ENCODE measurements at regions not wholly inside any gene's neighbourhood (a gene's known extent, or its start where the extent isn't known, plus 50 kb on each side); places are given as distances from the start of the nearest gene placed in this dataset.

DNA sequence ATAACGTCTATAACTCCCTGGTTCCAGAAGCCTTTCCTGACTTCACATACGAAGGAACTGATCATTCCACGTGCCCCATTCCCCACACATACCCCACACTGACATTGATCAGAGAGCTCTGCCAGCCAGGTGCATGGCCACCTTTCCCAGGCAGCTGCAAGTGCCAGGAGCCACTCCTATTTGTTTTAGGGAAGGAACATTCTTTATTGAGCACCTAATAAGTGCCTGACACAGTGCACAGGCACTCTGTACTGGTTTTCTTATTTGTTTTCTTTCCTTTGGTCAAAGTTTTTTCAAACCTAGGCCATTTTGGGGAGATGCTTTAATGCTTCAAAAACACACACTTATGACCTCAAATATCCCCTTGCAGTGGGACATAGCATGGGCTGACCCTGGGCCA lies 50.0 kb downstream of the PITPNM2 start:
- DNase-seq = no peak

DNA sequence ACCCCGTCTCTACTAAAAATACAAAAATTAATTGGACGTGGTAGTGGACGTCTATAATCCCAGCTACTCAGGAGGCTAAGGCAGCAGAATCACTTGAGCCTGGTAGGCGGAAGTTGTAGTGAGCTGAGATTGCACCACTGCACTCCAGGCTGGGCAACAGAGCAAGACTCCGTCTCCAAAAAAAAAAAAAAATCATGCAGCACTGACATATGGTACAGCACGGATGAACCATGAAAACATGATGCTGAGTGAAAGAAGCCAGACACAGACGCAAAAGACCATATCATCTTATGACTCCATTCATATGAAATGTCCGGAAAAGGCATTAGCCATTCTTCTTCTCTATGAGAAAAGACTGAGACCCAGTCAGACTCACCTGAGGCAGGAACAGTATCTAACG lies 50.4 kb downstream of the PITPNM2 start:
- no peak for DNase-seq

DNA sequence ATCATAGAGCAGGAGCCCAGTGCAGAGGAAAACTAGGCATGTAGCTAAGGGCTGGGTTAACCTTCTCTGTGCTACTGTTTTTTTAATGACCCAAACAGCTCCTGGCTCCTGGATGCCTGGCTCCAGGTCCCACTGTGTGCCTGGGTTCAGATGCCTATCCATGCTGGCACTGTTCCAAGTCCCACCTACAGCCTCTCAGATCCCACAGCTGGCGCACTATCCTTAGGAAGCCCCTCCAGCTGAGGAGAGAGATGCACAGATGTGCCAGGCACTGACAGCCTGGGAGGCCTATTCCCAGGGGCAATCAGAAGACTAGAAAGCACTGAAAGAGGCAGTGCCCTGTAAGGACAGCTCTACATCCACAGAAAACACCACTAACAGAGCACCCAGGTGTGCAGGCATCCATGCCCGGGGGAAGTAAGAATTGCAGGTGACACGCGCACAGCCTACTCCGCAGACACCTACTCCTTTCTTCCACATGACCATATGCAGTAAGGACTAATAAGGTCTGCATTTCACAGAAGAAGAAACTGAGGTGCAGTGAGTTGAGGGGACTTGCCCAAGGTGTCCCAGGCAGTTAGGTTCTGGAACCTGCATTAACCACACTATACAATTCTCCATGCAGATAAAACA lies 51.2 kb downstream of the PITPNM2 start:
- no peak for DNase-seq

DNA sequence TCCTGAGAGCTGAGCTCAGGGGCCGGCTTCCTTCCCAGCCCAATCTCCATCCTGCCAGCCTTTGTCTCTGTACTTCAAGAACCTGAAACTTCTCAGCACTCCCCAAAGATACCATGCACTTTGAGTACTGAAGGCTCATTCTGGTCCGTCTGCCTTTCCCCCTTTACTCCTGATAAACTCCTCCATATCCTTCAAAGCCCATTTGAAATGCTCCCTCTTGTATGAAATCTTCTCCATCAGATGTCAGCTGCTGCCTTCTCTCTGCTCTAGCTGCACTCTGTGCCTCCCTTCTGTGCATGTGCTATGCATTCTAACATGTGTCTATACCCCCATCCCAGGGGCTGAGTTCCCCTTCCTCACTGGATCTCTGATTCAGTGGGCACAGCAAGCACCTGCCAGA lies 52.1 kb downstream of the PITPNM2 start:
- no peak for DNase-seq

DNA sequence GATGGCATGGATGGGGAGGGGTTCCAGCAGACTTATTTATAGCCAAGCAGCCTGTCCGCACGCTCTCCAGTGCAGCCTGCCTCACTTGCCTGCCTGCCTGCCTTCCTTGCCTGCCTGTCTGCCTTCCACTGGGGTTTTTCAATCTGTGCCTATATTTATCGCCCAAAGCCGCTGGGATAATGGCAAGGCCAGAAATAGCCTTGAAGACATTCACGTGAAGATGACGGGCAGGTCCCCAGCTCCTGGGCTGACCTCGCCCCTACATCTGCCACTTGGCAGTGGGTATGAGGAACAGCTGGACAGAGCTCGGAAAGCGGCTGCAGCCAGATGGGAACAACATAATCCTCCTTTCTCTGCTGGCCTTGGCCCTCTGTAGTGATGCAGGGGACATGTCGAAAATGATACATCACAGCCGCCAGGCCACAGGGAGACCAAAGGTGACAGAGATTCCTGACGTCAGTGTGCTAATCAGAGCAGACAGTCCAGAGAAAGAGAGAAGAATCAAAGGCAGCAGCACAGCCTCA lies 53.3 kb downstream of the PITPNM2 start:
- no peak for DNase-seq

DNA sequence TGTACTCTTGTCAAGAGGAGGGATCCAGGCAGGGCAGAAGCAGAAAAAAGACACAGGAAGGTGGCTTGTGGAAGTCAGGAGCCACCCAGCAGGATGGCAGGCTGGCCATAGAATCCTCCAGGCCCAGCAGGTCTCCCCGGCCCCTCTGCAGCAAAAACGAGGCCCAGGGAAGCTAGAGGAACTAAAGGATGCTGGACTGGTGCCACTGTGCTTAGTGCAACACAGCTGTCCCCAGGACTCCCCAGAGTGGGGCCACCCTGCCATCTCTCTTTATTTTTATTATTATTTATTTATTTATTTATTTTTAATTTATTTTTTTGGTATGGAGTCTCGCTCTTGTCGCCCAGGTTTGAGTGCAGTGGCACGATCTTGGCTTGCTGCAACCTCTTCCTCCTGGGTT lies 54.1 kb downstream of the PITPNM2 start:
- DNase-seq = no peak

DNA sequence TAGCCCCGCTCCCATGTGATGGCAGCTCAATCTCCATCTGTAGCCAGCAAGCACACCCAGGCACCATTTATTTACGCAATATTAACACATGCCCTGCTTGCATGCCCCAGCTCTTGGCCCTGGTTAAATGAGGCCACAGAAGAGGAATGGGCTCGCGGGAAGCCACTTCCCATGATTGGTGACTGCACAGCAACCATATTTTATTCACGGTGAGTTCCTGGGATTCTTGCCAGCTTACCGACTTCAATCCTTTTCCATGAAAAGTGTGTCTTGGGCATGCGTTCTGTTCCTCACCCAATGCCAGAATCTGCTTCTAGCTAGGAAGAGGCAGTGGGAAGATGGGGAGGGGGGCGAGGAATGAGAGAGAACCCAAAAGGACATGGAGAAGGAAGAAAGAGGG lies 54.7 kb downstream of the PITPNM2 start:
- no peak for DNase-seq

DNA sequence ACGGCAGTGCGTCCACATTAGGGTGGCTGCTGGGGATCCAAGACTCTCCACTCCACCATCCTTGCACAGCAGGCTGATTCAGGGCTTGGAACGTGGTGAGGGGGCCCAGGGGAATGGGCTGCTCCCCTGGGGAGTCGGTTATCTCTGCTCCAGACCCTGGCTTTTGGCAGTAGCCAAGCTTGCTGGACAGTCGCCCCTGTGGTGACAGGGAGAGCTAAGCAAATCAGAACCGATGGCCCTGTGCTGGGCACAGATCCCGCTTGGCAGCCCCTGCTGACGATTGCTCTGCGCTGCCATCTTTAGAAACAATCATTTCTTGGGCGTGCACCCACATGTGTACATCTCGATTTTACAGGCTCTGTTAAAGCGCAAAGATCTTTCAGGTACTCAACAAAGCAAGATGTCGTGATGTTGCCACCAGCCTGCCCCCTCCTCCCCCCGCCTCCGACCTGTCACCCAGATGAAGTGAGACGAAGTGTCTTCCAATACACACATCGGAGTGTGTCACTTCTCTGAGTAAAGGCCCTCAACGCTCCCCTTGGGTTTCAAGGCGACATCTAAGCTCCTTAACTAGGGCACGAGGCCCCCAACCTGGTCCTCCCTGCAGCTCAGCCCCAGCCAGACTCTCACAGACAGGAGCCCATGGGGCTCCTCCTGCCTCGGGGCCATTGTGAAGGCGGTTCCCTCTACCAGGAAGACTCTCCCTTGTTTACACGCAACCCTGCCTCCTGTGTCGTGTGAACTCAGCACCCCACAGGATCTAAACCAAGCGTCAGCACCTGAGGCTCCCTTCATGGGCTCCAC lies 55.6 kb downstream of the PITPNM2 start:
- DNase-seq = no peak

DNA sequence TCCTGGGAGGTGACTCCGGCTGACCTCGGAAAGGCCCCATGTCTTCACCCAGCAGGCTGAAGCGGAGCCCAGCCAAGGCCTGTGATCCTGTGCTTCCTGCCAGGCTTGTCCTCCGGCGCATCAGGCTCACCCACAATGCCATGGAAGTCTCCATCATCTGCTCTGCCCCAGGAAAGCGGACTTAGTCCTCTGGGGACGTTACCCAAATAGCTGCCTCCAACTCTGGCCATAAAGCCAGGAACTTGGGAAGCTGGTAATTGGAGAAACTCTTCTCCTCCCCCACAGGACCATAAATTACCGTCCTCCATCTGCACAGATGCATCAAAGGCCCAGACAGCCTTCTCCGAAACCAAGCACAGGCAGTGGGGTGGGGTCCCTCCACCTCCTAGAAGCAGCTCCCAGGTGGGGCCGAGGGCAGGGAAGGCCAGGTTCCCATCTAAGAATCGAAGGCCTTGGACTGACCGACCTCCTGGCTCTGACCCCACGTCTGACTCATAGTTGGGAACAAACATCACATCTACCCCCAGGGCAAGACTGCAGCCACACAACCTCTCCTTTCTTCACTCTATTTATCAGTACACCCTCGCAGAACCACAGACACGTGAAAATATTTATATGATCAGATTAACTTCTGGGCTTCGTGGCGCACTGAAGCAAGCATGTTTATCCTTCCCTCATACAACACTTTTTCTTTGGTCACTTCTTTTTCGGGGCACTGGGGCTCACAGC lies 56.4 kb downstream of the PITPNM2 start:
- no peak for DNase-seq

DNA sequence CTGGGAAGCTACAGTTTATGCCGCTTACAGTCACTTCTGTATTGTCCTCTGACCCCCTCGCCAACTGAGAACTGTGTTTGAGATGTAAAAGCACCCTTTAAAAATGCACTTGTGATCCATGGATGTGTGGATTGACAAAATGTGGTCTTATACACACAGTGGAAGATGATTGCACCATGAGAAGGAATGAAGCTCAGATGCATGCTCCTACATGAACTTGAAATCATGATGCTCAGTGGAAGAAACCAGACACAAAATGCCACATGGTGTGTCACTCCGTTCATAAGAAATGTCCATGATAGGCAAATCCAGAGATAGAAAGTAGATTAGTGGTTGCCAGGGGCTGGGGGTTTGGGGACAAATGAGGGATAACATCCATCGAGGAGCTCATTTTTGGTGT lies 58.0 kb downstream of the PITPNM2 start:
- DNase-seq = no peak

DNA sequence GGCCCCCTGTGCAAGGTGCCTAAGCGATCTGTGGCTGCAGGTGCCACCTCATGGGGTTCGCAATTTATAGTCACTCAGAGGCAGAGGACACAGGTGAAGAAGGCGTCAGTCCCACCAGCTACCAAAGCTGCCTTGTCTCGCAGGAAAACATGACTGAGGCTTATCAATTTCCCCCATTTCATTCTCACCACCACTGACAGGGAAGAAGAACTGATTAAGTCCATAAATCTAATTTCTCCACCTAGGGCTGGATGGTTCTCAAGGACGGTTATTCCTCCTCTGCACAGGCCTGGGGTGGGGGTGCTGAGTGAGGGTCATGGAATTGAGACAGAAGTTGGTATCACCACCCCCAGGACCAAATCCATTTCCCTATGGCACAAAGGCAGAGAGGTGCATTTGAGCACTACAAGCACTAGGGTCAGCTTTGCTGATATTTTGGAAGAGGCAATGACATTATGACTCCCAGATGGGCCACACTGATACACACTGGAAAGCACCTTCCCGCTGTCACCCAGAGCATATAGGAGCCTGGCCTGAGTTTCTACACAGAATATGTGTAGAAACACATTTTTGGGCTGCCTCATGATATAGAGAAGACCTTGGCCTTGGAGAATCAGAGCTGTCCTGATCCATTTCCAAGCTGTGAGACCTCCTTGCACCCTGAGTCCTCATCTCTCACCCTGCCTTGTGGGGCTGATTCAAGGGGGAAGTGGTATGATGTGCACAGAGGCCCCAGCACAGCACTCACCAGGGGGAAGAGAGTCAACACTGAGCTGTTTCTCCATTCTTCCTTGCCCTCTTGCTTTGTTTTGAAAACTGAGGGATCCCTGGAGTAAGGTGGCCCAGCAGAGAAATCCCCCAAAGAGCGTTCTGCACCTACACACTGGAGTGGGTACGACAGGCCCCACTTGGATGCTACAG lies 59.4 kb downstream of the PITPNM2 start:
- peak; percentile 38 for DNase-seq

DNA sequence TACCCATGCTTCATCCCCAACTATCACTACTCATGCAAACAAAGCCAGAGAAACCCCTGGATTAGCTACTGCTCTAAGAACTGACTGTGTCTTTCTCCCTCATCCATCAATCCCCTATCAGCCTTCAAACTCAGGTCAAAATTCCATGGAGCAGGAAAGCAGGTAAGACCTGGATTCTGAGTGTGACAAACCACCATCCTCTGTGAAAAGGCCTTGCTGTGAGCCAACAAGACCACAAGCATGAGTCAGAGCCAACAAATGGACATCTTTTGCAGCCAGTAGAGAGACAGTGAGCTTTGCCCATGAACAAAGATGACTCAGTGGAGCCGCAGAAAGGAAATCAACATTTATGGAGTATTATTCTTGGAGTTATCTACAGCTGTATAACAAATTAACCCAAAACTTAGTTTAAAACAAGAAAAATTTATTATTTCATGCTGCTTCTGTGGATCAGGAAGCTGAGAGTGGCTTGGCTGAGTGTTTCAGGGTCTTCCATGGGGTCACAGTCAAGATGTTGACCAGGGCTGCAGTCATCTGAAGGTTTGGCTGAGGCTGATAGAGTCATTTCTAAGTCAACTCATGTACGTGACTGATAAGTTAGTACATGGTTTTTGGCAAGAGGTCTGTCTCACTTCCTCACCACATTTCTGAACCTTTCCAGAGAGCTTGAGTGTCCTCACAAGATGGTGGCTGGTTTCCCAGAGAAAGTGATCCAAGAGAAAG lies 61.1 kb downstream of the PITPNM2 start:
- DNase-seq = peak; percentile 72 to 83

DNA sequence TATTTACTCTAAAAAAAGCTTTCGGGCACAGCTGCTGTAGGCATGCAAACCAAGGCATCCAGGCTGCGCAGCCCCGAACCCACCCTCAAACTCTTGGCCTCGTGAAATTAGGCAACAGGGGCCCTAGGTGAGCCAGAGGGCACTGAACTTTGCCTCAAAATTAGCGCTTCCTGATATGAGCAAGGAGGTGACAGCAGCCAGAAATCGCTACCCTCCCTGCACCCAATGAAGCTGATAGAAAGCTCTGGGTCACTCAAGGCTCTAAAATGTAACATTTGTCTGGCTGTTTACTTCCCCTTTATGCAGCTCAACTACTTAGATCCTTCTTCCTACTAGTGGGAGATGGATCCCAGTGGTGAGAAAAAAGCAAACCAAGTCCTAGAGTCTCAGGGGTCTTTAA lies 61.8 kb downstream of the PITPNM2 start:
- peak; percentile 86 to 87 for DNase-seq

DNA sequence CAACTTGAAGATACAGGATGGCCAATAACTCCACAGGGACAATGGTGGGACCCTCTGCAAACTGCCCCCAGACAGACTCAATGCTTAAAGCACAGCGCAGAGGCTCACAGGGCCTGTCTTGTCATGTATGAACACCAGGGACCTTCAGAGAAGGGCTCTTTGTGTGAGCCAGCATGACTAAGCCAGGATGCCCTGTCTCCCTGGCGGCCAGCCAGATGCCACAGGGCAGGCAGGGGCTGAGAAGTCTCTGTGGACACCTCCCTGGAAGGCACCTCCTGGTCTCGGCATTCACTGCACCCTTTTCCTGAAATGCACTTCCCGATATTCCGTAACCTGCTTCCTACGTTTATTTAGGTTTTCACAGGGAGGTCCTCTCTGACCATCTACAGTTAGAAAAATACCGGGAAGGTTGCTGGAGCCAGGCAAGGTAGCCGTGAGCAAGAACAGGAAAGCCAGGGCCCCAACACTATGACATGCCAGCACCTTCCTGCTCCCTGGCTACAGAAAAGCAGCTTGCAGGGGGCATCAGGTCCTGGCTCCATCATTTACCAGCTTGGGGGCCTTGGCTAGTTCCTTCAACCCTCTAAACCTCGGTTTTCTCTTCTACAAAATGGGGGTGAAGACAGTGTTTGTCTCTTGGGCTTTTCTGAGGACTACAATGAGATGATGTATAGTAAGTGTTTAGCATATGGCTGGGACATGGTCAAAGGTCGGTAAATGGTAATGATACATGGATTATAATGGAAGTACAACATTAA lies 65.0 kb downstream of the PITPNM2 start:
- no peak for DNase-seq

DNA sequence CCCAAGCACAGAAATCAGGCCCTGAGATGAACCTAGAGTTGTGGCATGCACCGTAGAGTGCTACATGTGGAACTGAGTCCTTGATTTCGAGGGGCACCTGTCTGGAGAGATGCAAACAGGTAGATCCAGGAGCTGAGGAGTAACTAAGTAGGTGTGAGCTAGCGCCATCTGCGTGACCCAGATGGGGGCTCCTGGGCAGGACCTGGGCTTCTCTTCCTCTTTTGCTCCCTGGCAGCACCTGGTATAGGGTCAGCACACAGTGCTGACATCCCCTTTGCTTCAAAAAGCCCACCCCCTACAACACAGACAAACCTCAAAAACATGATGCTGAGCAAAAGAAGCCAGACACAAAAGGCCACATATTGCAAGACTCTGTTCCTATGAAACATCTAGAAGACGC lies 65.8 kb downstream of the PITPNM2 start:
- DNase-seq = no peak

DNA sequence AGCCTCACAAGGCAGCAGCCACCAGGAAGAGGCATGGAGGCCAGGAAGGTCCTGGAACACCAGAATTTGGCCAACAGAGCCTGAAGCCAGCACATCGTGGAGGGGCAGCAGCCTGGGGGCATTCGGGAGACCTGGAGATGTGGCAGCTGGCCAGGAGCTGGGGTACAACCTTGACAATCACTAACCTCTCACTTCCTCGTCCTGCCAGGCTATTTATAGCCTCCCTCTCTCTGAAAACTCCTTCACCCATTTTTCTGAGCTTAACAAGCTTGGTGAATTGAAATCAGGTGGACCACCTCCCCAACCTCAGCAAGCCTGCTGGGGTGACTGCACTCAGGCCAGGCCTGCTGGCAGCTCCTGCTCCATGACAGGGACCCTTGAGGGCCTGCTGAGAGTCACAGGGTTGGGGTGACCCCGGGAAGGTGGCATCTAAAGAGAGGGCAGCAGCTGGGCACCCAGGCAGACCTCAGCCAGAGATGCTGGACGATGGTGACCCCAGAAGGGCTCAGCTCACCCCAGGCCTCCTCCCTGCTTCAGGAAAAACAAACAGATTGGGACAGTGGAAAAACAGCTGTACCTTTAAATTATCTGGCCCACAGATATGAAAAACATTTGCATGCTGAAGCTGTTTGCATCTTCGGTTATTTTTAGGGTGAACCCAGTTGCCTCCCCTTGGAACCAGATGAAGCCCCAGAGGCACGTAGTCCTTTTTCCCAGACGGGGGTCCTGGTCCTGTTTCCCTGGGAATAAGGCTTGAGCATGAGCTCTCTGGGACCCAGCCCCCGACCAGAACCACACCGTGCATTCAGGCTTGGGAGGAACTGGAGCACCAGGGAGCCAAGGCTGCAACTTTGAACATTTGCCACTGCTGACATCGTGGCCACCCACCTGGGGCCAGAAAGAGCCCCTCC lies 67.0 kb downstream of the PITPNM2 start:
- no peak for DNase-seq

DNA sequence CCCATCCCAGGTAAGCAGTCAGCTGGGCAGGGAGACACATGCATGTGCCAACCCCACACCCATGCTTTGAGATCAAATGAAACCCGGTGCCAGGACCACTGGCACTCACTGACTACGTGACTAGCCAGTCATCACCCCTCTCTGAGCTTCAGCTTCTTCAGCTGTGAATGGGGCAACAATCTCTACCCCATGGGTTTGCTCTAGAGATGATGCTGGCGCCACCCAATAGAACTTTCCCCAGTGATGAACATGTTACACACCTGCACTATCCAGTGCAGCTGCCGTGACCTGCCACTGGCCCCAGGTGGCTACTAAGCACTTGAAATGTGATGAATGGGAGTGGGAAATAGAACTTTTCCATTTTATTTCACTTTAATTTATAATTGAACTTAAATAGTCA lies 70.3 kb downstream of the PITPNM2 start:
- no peak for DNase-seq

DNA sequence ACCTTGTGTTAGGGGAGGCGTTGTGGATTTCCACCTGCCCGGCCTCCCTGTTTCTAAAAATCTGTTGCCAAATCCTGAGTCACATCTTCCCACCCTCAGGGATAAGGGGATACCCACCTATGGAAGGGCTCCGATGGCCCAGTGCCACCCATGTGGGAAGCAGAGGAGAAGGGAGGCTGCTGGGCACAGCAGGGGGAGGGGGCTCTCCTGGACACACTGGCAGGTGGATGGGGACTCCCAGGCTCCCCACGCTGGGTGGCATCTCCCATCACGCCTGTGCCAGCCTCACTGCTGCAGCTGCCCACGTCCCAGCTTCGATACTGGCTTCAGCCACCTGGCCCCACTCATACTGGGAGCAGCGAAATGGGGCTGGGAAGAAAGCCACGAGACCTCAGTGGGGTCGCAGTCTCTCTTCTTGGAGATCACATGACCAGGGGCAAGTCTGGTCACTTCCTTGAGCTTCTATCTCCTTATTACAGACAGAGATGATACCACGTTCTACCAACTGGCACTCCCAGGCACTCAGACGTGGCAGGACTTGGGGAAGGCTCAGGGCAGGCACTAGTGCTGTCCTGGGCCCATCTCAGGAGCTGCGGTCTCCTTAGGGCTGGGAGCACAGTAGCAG lies 72.2 kb downstream of the PITPNM2 start:
- DNase-seq = no peak

DNA sequence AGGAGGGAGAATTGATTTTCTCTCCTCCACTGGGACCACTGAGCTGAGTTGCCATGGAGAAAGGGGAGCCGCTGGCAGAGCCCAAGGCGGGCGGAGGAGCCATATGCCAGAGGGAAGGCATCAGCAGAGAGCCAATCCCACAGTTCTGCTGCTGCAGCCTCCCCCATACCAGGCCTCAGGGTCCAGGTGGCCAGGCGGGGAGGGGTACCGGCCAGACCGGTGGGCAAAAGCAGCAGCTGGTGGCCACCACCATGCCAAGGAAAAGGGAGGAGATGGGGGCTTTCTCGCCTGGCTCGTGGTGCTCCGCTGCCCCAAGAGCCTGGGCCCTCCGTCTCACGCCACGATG lies 72.8 kb downstream of the PITPNM2 start:
- no peak for DNase-seq
